A549 (cell line): ENCODE measurements at regions not wholly inside any gene's neighbourhood (a gene's known extent, or its start where the extent isn't known, plus 50 kb on each side); places are given as distances from the start of the nearest gene placed in this dataset.

Experiments
- ATAC-seq, 2 experiments: fragments of 200-7000 bp in 1 of 2; fragments of >200 bp in 1 of 2; cut with Nextera tagmentation in 1 of 2; cut with Tn5 transposase in 1 of 2; 3 replicates each; pipeline versions ENCODE4 v1.8.0 to v1.9.1; 2018 to 2020; ENCODE audit warnings: mild to moderate bottlenecking in 1 of 2, moderate library complexity in 1 of 2
- CTCF ChIA-PET: fragments of 300-600 bp; sonication (Branson Sonifier 250); formaldehyde crosslinking; extraction: SDS; loops from one replicate; lab custom pipeline; 2021; ENCODE audit warnings: antibody characterized with exemption, inconsistent platforms; lab: Yijun Ruan, JAX
- POLR2A ChIA-PET: fragments of 350-600 bp; formaldehyde crosslinking; extraction: SDS; loops from one replicate; lab custom pipeline; 2021; ENCODE audit warnings: antibody characterized with exemption, inconsistent platforms; lab: Yijun Ruan, JAX
- DNase-seq, 2 experiments: peaks; one replicate each; pipeline versions ENCODE4 v3.0.0 to v3.0.0-alpha.2; 2011 to 2016; ENCODE audit warnings: low read depth in 1 of 2, low spot score in 1 of 2
- FAIRE-seq: peaks from 2 replicates; lab custom pipeline; 2011; peaks lifted over from hg19 to GRCh38; lab: Jason Lieb, UNC
- H3K27ac ChIP-seq, 2 experiments: fragments of >200 bp; sonication (Bioruptor Twin); formaldehyde crosslinking; 3 replicates each; pipeline ENCODE4 v1.5.1; 2016 to 2017
- H3K4me1 ChIP-seq: fragments of >200 bp; sonication (Bioruptor Twin); formaldehyde crosslinking; 3 replicates; pipeline ENCODE4 v1.6.1; 2016
- H3K4me2 ChIP-seq: fragments of >200 bp; sonication (Bioruptor Twin); formaldehyde crosslinking; 3 replicates; pipeline ENCODE4 v1.6.1; 2016
- H3K4me3 ChIP-seq: fragments of >200 bp; sonication (Bioruptor Twin); formaldehyde crosslinking; 3 replicates; pipeline ENCODE4 v1.5.1; 2016
- H3K9me3 ChIP-seq: fragments of >200 bp; sonication (Bioruptor Twin); formaldehyde crosslinking; 3 replicates; pipeline ENCODE4 v1.6.1; 2016
- CBX8 ChIP-seq: fragments of 200-600 bp; sonication (generic); IDR thresholded peaks from 2 replicates; pipeline ENCODE4 v1.6.1; 2016
- CHD4 ChIP-seq: fragments of 200-600 bp; sonication (generic); IDR thresholded peaks from 2 replicates; pipeline ENCODE4 v1.6.1; 2016; ENCODE audit warnings: antibody characterized with exemption, mild to moderate bottlenecking, borderline replicate concordance
- EP300 ChIP-seq, 2 experiments: fragments of >200 bp; sonication (Bioruptor Twin); formaldehyde crosslinking; IDR thresholded peaks; 2 replicates in 1 of 2; 3 replicates in 1 of 2; pipeline ENCODE4 v1.6.1; 2016 to 2017
- ESRRA ChIP-seq: fragments of 150-350 bp; IDR thresholded peaks from 2 replicates; pipeline ENCODE4 v1.6.1; 2014; ENCODE audit warnings: mild to moderate bottlenecking, low read length, borderline replicate concordance
- FOSB ChIP-seq: fragments of 250-450 bp; sonication (Bioruptor Pico); IDR thresholded peaks from 2 replicates; pipeline ENCODE4 v1.5.0; 2020; ENCODE audit warnings: mild to moderate bottlenecking, moderate library complexity
- FOSL2 ChIP-seq, 2 experiments: fragments of 450-650 bp in 1 of 2; fragments of >200 bp in 1 of 2; sonication (Bioruptor Twin) in 1 of 2; formaldehyde crosslinking; IDR thresholded peaks; 2 replicates each; pipeline versions ENCODE4 v1.5.0 to v1.6.1; 2016 to 2020; ENCODE audit warnings: mild to moderate bottlenecking in 1 of 2, moderate library complexity in 1 of 2
- HDAC2 ChIP-seq: fragments of 200-600 bp; sonication (generic); IDR thresholded peaks from 2 replicates; pipeline ENCODE4 v1.6.1; 2016
- HOXB13 ChIP-seq: fragments of 250-450 bp; sonication (Bioruptor Pico); IDR thresholded peaks from 2 replicates; pipeline ENCODE4 v1.5.0; 2020; ENCODE audit warnings: low read depth, mild to moderate bottlenecking, moderate library complexity
- HOXB5 ChIP-seq: fragments of 250-450 bp; sonication (Bioruptor Pico); IDR thresholded peaks from 2 replicates; pipeline ENCODE4 v1.5.0; 2020; ENCODE audit warnings: mild to moderate bottlenecking, moderate library complexity
- KDM1A ChIP-seq: fragments of 200-600 bp; sonication (generic); IDR thresholded peaks from 2 replicates; pipeline ENCODE4 v1.6.1; 2016; ENCODE audit warnings: low read depth, mild to moderate bottlenecking
- KDM5A ChIP-seq: fragments of 200-600 bp; sonication (generic); IDR thresholded peaks from 2 replicates; pipeline ENCODE4 v1.6.1; 2016; ENCODE audit warnings: antibody characterized with exemption, mild to moderate bottlenecking
- MYC ChIP-seq: IDR thresholded peaks from 2 replicates; pipeline ENCODE4 v1.6.1; 2012; ENCODE audit warnings: mild to moderate bottlenecking, inconsistent platforms, low read length, improper control_type of control experiment, borderline replicate concordance
- NR3C1 ChIP-seq: fragments of >200 bp; sonication (Bioruptor Twin); formaldehyde crosslinking; IDR thresholded peaks from 3 replicates; pipeline ENCODE4 v1.6.1; 2017
- PHF8 ChIP-seq: fragments of 200-600 bp; sonication (generic); IDR thresholded peaks from 2 replicates; pipeline ENCODE4 v1.6.1; 2016; ENCODE audit warnings: low read depth, mild to moderate bottlenecking, antibody characterized with exemption, moderate library complexity, borderline replicate concordance
- RAD21 ChIP-seq, 2 experiments: fragments of >200 bp in 1 of 2; sonication (Bioruptor Twin) in 1 of 2; formaldehyde crosslinking in 1 of 2; IDR thresholded peaks in 1 of 2; conservative IDR thresholded peaks in 1 of 2; 2 replicates in 1 of 2; 3 replicates in 1 of 2; pipeline ENCODE4 v1.6.1; 2012 to 2018; ENCODE audit warnings: inconsistent platforms in 1 of 2
- RARB ChIP-seq: fragments of 250-450 bp; sonication (Bioruptor Pico); IDR thresholded peaks from 2 replicates; pipeline ENCODE4 v1.8.0; 2021; ENCODE audit warnings: mild to moderate bottlenecking, moderate library complexity
- RCOR1 ChIP-seq: fragments of 150-350 bp; IDR thresholded peaks from 2 replicates; pipeline ENCODE4 v1.6.1; 2014; ENCODE audit warnings: antibody characterized with exemption, low read length, low read depth
- RNF2 ChIP-seq: fragments of 200-600 bp; sonication (generic); IDR thresholded peaks from 2 replicates; pipeline ENCODE4 v1.6.1; 2016; ENCODE audit warnings: low read depth, mild to moderate bottlenecking, antibody characterized with exemption, moderate library complexity, borderline replicate concordance
- ZSCAN20 ChIP-seq: fragments of 250-450 bp; sonication (Bioruptor Pico); IDR thresholded peaks from 2 replicates; pipeline ENCODE4 v1.8.0; 2022; ENCODE audit warnings: mild to moderate bottlenecking, moderate library complexity
- WGBS: methylation state at CpG from one replicate; pipeline ENCODE4 v1.1.6; 2017; ENCODE audit errors: missing lambda C conversion rate; 5-methylcytosine and 5-hydroxymethylcytosine counted together
- TF ChIP-seq, protein P1 (sequence below): fragments of >200 bp; sonication (Bioruptor Twin); formaldehyde crosslinking; IDR thresholded peaks from 2 replicates; pipeline ENCODE4 v1.6.1; 2016
- TF ChIP-seq, protein P2 (sequence below): fragments of >200 bp; sonication (Bioruptor Twin); formaldehyde crosslinking; IDR thresholded peaks from 3 replicates; pipeline ENCODE4 v1.6.1; 2016
- TF ChIP-seq, protein P3 (sequence below): fragments of 250-450 bp; sonication (Bioruptor Pico); IDR thresholded peaks from 2 replicates; pipeline ENCODE4 v1.5.0; 2021; ENCODE audit warnings: mild to moderate bottlenecking, moderate library complexity, borderline replicate concordance

DNA sequence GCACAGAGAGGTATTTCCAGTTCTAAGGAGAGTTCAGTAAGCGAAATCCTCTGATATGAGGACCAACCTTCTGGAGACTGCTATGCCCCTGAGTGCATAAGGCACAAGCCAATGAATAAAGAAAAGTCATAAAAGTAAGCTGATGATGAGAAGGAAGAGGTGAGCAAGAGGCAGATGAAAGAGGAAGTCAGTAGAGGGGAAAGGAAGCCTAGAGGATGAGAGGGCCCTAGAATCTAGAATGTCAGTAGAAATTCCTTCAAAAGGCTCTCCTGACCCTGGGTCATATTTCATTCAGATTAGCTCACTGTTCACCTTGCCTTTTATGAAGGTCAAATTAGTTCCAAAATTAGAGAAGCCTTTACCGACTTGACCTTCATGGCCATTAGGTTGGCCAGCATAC, 209.2 kb downstream of the CD83 start:
- H3K4me1 ChIP-seq, result peaks cover 9% of the 10 kb centered on the region
- no peak for DNase-seq
- ATAC-seq, result no peak
- POLR2A ChIA-PET, result no interaction called here
- 66% methylated on average over 2 of the region's 2 CpGs for WGBS
- H3K4me3 ChIP-seq, result no peak overlapping the region
- FAIRE-seq, result no peak
- H3K4me2 ChIP-seq, result no peak overlapping the region
- no peak overlapping the region for H3K27ac ChIP-seq
- H3K9me3 ChIP-seq, result no peaks in the 10 kb centered on the region
- TF ChIP-seq NR3C1 (no peak), RARB (no peak), CBX8 (no peak), ZSCAN20 (CRISPR knock-in tag) (no peak), HDAC2 (no peak), EP300 (IDR thresholded peaks at IDR 0.05) (no peak), RCOR1 (no peak), FOSB (CRISPR knock-in tag) (no peak), PHF8 (no peak), KDM1A (no peak), MYC (no peak), CHD4 (no peak), HOXB5 (no peak), RAD21 (conservative IDR thresholded peaks at IDR 0.05 in 1 of 2, IDR thresholded peaks at IDR 0.05 in 1 of 2) (no peak), HOXB13 (CRISPR knock-in tag) (no peak), RNF2 (no peak)
- TF ChIP-seq, protein P1, sequence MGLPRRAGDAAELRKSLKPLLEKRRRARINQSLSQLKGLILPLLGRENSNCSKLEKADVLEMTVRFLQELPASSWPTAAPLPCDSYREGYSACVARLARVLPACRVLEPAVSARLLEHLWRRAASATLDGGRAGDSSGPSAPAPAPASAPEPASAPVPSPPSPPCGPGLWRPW, result no peak
- TF ChIP-seq, protein P2, sequence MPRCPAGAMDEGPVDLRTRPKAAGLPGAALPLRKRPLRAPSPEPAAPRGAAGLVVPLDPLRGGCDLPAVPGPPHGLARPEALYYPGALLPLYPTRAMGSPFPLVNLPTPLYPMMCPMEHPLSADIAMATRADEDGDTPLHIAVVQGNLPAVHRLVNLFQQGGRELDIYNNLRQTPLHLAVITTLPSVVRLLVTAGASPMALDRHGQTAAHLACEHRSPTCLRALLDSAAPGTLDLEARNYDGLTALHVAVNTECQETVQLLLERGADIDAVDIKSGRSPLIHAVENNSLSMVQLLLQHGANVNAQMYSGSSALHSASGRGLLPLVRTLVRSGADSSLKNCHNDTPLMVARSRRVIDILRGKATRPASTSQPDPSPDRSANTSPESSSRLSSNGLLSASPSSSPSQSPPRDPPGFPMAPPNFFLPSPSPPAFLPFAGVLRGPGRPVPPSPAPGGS, result no peak
- TF ChIP-seq, all 56 proteins: peak for 0
- CTCF ChIA-PET, result interaction anchor here (0.6 to 1.4 kb wide), 2 partner anchors 10 to 978 kb away, joined by 3 read pairs; no protein-coding TSS in a partner anchor

DNA sequence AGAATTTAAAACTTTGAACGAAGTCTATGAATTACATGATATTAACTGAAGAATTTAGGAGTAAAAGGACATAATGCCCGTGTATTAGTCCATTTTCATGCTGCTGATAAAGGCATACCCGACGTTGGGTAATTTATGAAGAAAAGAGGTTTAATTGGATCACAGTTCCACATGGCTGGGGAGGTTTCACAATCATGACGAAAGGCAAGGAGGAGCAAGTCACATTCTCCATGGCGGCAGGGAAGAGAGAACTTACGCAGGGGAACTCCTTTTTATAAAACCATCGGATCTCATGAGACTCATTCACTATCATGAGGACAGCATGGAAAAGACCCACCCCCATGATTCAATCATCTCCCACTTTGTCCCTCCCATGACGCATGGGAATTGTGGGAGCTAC, 210.6 kb downstream of the CD83 start:
- CTCF ChIA-PET, result interaction anchor here (1.1 kb wide), 1 partner anchor 9 kb away, joined by 3 read pairs; no protein-coding TSS in a partner anchor
- Histone ChIP-seq H3K27ac (no peak overlapping the region), H3K9me3 (no peaks in the 10 kb centered on the region), H3K4me2 (no peak overlapping the region), H3K4me3 (no peak overlapping the region), H3K4me1 (peaks cover 9% of the 10 kb centered on the region)
- DNase-seq (no peak), FAIRE-seq (no peak), ATAC-seq (no peak)
- TF ChIP-seq MYC (no peak), ESRRA (no peak), KDM5A (no peak), CHD4 (no peak)
- TF ChIP-seq, all 56 proteins: peak for 0
- WGBS, result 78% methylated on average over 9 of the region's 9 CpGs
- POLR2A ChIA-PET, result no interaction called here

DNA sequence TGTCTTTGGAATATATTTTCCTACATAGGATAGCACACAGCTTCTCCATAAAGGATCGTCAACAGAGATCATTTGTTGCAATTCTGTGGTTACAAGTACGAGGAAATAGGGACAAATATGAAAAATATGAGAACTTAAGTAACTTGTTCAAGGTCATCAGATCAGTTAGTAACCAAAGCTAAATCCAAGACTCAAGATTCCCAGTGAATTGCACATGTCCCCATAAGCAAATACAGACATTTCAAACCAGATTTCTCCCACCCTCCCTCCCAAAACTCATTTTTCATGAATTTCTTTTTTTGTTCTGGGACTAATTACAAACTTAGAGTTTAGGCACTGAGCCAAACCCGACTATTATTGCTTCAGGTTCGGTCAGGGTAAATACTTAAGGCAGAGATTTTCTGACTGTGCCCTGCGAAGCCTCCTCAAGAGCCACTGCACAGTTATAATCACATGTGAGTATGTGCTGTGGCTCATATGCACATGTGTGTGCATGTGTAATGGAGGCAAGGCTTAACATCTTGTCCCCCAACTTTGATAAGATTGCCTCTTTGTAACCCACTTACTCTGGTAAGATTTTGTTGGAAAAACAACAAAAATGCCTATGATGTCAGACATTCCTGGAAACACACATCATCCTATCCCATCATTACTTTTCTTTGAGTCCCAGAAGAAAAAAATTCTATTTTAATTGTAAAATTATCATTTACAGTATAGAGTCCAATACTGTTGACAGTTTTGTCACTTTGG, 216.2 kb downstream of the CD83 start:
- ATAC-seq, result no peak
- CTCF ChIA-PET, result interaction anchor here (1.1 kb wide), 1 partner anchor 123 kb away, joined by 3 read pairs; no protein-coding TSS in a partner anchor
- no peaks in the 10 kb centered on the region for H3K9me3 ChIP-seq
- no peak for FAIRE-seq
- no peak overlapping the region for H3K4me3 ChIP-seq
- no peak overlapping the region for H3K4me2 ChIP-seq
- DNase-seq, result no peak
- POLR2A ChIA-PET, result no interaction called here
- TF ChIP-seq RAD21 (conservative IDR thresholded peaks at IDR 0.05 in 1 of 2, IDR thresholded peaks at IDR 0.05 in 1 of 2), result no peak
- TF ChIP-seq, protein P3, sequence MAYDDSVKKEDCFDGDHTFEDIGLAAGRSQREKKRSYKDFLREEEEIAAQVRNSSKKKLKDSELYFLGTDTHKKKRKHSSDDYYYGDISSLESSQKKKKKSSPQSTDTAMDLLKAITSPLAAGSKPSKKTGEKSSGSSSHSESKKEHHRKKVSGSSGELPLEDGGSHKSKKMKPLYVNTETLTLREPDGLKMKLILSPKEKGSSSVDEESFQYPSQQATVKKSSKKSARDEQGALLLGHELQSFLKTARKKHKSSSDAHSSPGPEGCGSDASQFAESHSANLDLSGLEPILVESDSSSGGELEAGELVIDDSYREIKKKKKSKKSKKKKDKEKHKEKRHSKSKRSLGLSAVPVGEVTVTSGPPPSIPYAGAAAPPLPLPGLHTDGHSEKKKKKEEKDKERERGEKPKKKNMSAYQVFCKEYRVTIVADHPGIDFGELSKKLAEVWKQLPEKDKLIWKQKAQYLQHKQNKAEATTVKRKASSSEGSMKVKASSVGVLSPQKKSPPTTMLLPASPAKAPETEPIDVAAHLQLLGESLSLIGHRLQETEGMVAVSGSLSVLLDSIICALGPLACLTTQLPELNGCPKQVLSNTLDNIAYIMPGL, result no peak
- TF ChIP-seq FOSL2 (IDR thresholded peaks at IDR 0.05), result no peak
- no peak for TF ChIP-seq FOSL2 (CRISPR knock-in tag; IDR thresholded peaks at IDR 0.05)
- WGBS, result 43% methylated on average over 5 of the region's 5 CpGs
- 0 out of 3 replicates have a peak, but pooled peaks cover 2% of the 10 kb centered on the region for H3K4me1 ChIP-seq
- no peak overlapping the region for H3K27ac ChIP-seq
